ENCODE measurements at regions not wholly inside any gene's neighbourhood (a gene's known extent, or its start where the extent isn't known, plus 50 kb on each side); places are given as distances from the start of the nearest gene placed in this dataset.
A peak's percentile ranks its signal among the peaks of the same experiment; 100 is the strongest.
"Not testable (repeated sequence)": the region's sequence is repeated elsewhere in the genome, so short reads cannot be mapped to it uniquely, and the experiment has no call there.

GRCh38 chr1:120278259-120278610 is 101.9 kb upstream of the SEC22B start:
- H3K27me3 ChIP-seq; H3K27ac ChIP-seq; H3K36me3 ChIP-seq; DNase-seq; H3K4me1 ChIP-seq; intact Hi-C loops (cut with DNase I); H3K4me3 ChIP-seq; H3K9me3 ChIP-seq: not testable (repeated sequence)
- ATAC-seq: peak; percentile 6 to 36 (median 14)
- no CpG with 5 or more reads among the region's 4 CpGs for WGBS, 4 donors

GRCh38 chr1:120277428-120278258 is 101.3 kb upstream of the SEC22B start:
- ATAC-seq: peak; percentile 84 to 89 (median 88)
- H3K4me3 ChIP-seq; H3K36me3 ChIP-seq; H3K4me1 ChIP-seq; DNase-seq; H3K27me3 ChIP-seq; intact Hi-C loops (cut with DNase I); H3K9me3 ChIP-seq; H3K27ac ChIP-seq: not testable (repeated sequence)
- WGBS, 4 donors: no CpG with 5 or more reads among the region's 26 CpGs

GRCh38 chr1:120276710-120277109 is 100.4 kb upstream of the SEC22B start:
- ATAC-seq: peak; percentile 10 to 49 (median 34)
- DNase-seq; H3K27ac ChIP-seq; intact Hi-C loops (cut with DNase I); H3K36me3 ChIP-seq; H3K4me3 ChIP-seq; H3K27me3 ChIP-seq; H3K4me1 ChIP-seq; H3K9me3 ChIP-seq: not testable (repeated sequence)
- no CpG with 5 or more reads among the region's 5 CpGs for WGBS, 4 donors

GRCh38 chr1:120274438-120274837 is 98.1 kb upstream of the SEC22B start:
- H3K4me1 ChIP-seq; intact Hi-C loops (cut with DNase I); ATAC-seq; H3K9me3 ChIP-seq; H3K27me3 ChIP-seq; DNase-seq; H3K36me3 ChIP-seq; H3K27ac ChIP-seq; H3K4me3 ChIP-seq: not testable (repeated sequence)
- WGBS, 4 donors: no CpG with 5 or more reads among the region's 3 CpGs

- H3K4me1 ChIP-seq; intact Hi-C loops (cut with DNase I); DNase-seq; H3K27ac ChIP-seq; H3K27me3 ChIP-seq; ATAC-seq; H3K4me3 ChIP-seq; H3K36me3 ChIP-seq; H3K9me3 ChIP-seq: not testable (repeated sequence)
- 33 to 80% (median 60%) methylated on average over 1 to 3 of the region's 4 CpGs for WGBS, 4 donors
Observed at GRCh38 chr1:120273363-120273762, 97.0 kb upstream of the SEC22B start.

GRCh38 chr1:120272242-120272641 is 95.9 kb upstream of the SEC22B start:
- ATAC-seq; H3K4me1 ChIP-seq; H3K36me3 ChIP-seq; H3K27ac ChIP-seq; H3K9me3 ChIP-seq; intact Hi-C loops (cut with DNase I); H3K27me3 ChIP-seq; DNase-seq; H3K4me3 ChIP-seq: not testable (repeated sequence)
- WGBS, 4 donors: no CpG with 5 or more reads among the region's 3 CpGs

- intact Hi-C loops (cut with DNase I); H3K9me3 ChIP-seq; H3K27ac ChIP-seq; DNase-seq; H3K4me1 ChIP-seq; H3K4me3 ChIP-seq; H3K27me3 ChIP-seq; ATAC-seq; H3K36me3 ChIP-seq: not testable (repeated sequence)
- WGBS, 4 donors: no CpG with 5 or more reads among the region's 5 CpGs
Observed at GRCh38 chr1:120271561-120272221, 95.4 kb upstream of the SEC22B start.

- H3K27me3 ChIP-seq; H3K36me3 ChIP-seq; H3K4me1 ChIP-seq; H3K9me3 ChIP-seq; intact Hi-C loops (cut with DNase I); DNase-seq; H3K4me3 ChIP-seq; ATAC-seq; H3K27ac ChIP-seq: not testable (repeated sequence)
- no CpG with 5 or more reads among the region's 1 CpG for WGBS, 4 donors
Observed at GRCh38 chr1:120267894-120268551, 91.7 kb upstream of the SEC22B start.

GRCh38 chr1:120264564-120264963 is 88.2 kb upstream of the SEC22B start:
- H3K4me3 ChIP-seq; H3K9me3 ChIP-seq; intact Hi-C loops (cut with DNase I): not testable (repeated sequence)

GRCh38 chr1:120262791-120263751 is 86.8 kb upstream of the SEC22B start:
- H3K27me3 ChIP-seq; H3K36me3 ChIP-seq; DNase-seq; H3K27ac ChIP-seq; intact Hi-C loops (cut with DNase I); H3K4me1 ChIP-seq; H3K4me3 ChIP-seq; H3K9me3 ChIP-seq: not testable (repeated sequence)
- peak; percentile 74 to 90 (median 82) for ATAC-seq
- WGBS, 4 donors: no CpG with 5 or more reads among the region's 4 CpGs

More at GRCh38 chr1:120264564-120264963, 88.2 kb upstream of the SEC22B start:
- H3K27ac ChIP-seq, H3K36me3 ChIP-seq, ATAC-seq, H3K4me1 ChIP-seq, H3K27me3 ChIP-seq: not testable (repeated sequence)
- peak in 1 of 5 donors; percentile 8 for DNase-seq
- WGBS, 4 donors: 95 to 96% methylated on average over 4 of the region's 6 CpGs; no CpG with 5 or more reads in 2 of the 4 donors

Measured in heart left ventricle (tissue), 16 donors.